ENCODE measurements at regions not wholly inside any gene's neighbourhood (a gene's known extent, or its start where the extent isn't known, plus 50 kb on each side); places are given as distances from the start of the nearest gene placed in this dataset.

DNA sequence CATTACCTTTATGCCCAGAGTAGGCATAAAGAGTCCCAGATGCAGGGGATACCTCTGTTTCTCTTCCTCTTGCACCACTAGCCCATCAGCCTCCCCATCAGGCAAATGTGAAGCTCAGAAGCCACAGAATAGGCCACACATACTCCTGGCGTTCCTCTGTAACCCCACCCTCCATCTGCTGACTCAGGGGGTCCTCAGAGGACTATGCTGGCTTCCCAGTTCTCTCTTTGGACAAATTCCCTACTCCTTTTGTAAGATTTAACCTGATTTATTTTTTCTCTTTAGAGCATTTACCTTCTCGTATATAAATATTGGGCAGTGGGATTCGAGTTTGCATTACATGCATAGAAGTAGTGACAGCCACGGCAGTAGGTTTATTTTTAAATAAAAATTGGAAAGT lies 262.3 kb upstream of the CADM1 start:
- TF ChIP-seq, protein P1, sequence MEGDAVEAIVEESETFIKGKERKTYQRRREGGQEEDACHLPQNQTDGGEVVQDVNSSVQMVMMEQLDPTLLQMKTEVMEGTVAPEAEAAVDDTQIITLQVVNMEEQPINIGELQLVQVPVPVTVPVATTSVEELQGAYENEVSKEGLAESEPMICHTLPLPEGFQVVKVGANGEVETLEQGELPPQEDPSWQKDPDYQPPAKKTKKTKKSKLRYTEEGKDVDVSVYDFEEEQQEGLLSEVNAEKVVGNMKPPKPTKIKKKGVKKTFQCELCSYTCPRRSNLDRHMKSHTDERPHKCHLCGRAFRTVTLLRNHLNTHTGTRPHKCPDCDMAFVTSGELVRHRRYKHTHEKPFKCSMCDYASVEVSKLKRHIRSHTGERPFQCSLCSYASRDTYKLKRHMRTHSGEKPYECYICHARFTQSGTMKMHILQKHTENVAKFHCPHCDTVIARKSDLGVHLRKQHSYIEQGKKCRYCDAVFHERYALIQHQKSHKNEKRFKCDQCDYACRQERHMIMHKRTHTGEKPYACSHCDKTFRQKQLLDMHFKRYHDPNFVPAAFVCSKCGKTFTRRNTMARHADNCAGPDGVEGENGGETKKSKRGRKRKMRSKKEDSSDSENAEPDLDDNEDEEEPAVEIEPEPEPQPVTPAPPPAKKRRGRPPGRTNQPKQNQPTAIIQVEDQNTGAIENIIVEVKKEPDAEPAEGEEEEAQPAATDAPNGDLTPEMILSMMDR (IDR thresholded peaks at IDR 0.05), result no peak

- TF ChIP-seq, protein P1 (IDR thresholded peaks at IDR 0.05), result no peak
These were observed 261.6 kb upstream of the CADM1 start for GRCh38 chr11:115765803-115766239.

DNA sequence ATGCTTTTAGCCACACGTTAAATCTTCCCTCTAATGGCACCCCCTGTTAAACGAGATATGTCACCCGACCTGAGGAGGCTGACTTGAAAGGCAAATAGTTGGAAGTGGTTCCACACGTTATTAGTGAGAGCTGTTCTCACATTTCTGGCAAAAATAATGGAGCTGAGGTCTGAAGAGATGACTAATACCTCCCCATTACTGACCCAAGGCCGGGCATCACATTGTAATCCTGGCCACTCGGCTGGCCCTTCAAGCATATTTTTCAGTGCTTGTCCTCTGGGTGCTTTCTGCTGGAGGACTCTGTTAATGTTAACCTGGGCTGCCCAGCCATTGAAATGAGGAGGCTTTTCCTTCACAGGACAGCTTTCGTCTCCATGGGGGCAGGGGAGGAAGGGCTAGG lies 260.0 kb upstream of the CADM1 start:
- TF ChIP-seq, protein P1 (IDR thresholded peaks at IDR 0.05), result no peak

- TF ChIP-seq, protein P1 (IDR thresholded peaks at IDR 0.05), result no peak
These were observed 257.6 kb upstream of the CADM1 start for GRCh38 chr11:115761817-115762216.

- TF ChIP-seq, protein P1 (IDR thresholded peaks at IDR 0.05), result no peak
These were observed 257.1 kb upstream of the CADM1 start for GRCh38 chr11:115761348-115761747.

DNA sequence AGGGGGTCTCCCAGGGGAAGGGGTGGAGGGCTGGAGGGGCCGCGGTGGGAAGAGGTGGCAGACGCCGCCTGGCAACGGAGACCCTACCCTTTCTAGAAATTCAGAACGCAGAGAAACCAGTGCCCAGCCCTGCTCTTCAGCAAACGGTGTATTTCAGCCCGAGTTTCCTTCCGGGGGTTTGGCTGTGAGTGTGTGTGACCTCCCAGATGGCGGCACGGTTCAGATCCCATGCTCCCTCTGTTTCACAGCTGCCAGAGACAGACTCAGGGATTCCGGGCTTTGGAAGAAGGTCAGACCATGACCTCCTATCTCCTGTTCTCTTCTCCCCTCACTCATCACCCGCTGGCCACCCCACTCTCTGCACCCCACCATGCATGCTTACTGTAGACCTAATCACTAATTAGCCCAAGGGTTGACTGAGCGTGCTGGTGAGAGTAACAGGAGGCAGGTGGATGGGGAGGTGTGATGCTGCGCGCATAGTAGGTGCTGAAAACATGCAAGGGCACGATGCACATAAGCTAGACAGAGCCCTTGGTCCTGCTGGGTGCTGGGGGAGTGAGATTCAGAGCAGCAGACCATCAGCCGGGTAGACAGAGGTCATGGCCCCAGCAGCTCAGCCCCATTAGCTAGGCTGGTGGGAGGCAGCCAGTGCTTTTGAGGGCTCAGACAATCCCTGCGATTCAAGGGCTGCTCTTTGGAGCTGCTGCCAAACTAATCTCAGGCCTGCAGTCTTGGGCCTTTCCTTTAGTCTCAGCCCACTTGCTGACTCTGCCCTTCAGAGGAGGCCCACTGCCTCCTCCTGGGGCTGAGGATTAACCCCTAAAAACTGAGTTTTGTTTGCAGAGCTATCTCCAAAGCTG lies 256.5 kb upstream of the CADM1 start:
- TF ChIP-seq, protein P1 (IDR thresholded peaks at IDR 0.05), result no peak

DNA sequence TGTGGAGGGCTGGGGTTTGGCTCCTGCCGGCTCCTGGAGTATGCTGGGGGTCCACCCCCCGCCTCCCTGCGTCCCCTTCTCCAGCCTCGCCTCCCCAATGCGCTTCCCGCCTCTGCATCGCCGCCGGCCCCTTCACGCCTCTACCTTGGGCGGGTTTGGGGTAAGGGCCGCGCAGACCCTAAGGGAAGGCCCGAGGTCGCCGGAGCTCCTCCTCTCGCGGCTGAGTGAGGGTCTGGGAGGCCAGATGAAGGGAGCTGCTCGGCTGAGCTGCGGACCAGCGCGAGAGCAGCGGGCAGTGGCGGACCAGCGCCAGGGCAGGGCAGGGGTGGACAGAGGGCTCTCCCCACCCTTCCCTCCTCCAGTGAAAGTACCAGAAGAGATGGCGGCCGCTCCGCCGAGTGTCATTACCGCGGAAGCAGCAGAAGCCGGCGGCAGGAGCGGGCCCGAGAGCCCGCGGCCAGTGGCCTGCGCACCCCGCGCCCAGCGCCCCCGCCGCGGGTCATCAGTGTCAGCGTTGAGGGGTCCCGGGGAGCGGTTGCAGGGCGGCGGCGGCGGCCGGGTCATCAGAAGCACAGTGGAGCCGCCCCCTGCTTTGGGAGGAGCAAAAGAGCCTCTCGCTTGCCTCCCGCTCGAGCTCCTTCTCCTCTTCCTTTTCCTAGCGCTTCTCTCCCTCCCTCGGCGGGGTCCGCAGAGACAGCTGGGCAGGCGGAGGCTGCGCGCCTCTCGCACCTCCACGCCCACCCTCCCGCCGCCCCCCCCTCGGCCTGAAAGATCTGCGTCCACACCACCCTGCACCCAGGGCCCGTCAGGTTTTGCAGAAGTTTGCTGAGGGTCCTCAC lies 255.6 kb upstream of the CADM1 start:
- TF ChIP-seq, protein P1 (IDR thresholded peaks at IDR 0.05), result no peak

Data from LNCAP (cell line).